ENCODE measurements at regions not wholly inside any gene's neighbourhood (a gene's known extent, or its start where the extent isn't known, plus 50 kb on each side); places are given as distances from the start of the nearest gene placed in this dataset.

DNA sequence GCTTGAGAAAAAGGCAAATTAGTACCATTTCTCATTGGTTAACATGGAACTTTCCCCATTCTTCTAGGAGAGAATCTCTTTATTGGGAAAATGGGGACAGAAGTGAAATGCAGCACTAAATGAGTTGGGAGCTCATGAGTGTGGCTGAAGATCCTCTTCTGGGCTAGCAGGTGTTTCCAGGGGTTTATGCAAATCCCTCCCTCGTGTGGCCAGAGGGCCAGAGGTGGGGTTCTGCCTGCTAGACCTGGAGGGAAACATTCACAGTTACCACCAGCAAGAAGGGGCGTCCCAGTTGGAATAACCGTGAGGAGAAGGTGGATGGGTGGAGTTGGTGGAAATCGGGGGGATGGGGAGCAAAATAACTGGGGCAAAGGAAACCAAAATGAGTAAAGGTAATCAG is 235.9 kb downstream of the KLF6 start:
- no peak for DNase-seq (ENCODE audit: low read depth in 2 of 3, low spot score in 2 of 3)

DNA sequence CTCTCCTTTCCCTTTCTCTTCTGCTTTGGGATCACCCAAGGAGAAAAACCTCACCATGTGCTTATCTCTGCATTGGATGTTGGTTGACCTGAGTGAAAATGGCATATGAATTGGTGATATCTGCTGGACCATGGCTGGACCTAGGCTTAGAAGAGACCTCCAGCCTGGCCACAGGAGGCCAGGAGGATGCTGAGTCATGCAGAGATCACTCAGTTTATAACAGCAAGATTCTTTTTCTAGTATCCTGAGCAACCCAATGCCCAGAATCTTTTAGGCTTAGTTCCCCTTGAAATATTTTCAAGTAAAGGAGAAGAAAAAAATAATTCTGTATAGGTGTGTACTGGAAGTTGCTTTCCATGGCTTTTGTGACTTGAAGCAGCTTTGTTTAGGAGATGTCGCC is 236.3 kb downstream of the KLF6 start:
- no peak for DNase-seq (ENCODE audit: low read depth in 2 of 3, low spot score in 2 of 3)

DNA sequence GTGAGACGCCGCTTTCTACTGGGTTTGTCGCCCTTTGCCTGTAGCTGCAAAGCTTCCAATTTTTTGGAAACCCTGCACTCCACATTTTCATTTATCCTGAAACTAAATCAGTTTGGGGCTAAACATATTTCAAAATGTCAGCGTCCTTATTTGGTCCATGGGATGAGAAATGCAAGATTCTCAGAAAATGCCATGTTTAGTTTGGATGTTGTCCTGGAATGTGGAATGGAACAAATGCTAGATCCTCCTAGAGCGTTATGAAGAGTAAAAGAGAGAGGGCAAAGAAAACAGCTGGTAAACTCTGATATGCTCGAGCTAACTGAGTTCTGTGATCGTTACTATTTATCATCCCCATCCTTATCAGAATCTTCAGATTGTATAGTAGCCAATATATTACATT is 236.9 kb downstream of the KLF6 start:
- no peak for DNase-seq (ENCODE audit: low read depth in 2 of 3, low spot score in 2 of 3)

DNA sequence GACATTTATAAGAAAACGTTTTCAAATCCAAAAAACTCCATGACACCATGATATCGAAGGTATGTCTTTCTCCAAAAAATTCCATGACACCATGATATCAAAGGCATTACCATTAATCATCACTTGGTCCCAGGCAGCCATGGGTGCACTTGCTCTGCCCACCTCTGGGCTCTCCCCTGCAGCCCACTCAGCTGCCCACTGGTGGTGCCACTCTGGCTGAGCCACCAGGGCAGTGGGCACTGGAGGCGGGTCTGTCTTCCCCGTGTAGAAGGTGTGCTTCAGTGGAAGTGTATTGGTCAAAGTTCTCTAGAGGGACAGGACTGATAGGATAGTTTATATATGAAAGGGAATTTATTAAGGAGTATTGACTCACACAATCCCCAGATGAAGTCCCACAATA is 240.4 kb downstream of the KLF6 start:
- DNase-seq (ENCODE audit: low read depth in 2 of 3, low spot score in 2 of 3) = no peak

DNA sequence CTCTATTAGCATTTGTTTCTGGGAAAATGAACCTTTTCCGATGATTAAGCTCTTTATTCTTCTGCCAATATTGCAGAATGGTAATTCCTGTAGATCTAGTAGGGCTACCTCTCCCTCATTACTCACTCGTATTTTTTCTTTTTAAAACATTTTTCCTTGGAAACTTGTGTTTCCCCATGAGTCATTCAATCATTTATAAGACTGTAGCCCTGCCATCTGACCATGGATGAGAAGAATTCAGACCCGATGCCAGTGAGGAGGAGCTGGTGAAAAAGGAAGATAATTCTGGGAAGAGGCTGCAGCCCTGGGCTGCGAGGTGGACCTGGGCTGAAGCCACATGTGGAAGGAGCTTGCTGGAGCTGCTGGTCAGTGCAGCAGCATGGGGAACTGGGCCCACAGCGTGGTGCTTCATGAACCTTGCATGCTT is 242.8 kb downstream of the KLF6 start:
- DNase-seq (ENCODE audit: low read depth in 2 of 3, low spot score in 2 of 3) = no peak

DNA sequence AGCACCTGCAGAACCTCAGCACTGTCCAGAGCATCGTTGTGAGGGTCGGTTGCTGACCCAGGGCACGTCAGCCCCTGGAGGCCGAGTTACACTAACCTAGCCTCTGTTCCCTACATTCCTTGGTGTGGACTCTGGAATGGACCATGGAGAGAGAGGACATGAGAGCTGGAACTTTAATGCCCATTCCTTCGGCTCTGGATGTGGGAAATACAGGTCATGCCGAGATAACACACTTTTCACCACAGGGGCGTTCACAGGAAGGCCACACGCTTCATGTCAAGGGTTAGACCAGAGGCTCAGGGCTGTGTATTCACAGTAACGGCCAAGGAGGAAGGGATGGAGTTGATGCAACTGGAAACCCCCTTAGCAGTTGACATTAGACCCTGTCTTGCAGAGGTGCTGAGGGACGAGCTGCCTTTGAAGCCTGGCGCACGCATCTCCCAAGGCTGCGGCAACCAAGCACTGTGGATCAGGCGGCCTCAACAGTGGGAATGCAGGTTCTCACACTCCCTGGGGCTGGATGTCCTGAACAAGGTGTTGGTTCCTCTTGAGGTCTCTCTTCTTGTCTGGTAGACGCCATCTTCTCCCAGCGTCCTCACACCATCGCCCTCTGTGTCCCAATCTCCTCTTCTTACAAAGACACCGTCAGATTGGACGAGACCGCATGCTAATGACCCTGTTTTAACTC is 245.2 kb downstream of the KLF6 start:
- no peak for DNase-seq (ENCODE audit: low read depth in 2 of 3, low spot score in 2 of 3)

DNA sequence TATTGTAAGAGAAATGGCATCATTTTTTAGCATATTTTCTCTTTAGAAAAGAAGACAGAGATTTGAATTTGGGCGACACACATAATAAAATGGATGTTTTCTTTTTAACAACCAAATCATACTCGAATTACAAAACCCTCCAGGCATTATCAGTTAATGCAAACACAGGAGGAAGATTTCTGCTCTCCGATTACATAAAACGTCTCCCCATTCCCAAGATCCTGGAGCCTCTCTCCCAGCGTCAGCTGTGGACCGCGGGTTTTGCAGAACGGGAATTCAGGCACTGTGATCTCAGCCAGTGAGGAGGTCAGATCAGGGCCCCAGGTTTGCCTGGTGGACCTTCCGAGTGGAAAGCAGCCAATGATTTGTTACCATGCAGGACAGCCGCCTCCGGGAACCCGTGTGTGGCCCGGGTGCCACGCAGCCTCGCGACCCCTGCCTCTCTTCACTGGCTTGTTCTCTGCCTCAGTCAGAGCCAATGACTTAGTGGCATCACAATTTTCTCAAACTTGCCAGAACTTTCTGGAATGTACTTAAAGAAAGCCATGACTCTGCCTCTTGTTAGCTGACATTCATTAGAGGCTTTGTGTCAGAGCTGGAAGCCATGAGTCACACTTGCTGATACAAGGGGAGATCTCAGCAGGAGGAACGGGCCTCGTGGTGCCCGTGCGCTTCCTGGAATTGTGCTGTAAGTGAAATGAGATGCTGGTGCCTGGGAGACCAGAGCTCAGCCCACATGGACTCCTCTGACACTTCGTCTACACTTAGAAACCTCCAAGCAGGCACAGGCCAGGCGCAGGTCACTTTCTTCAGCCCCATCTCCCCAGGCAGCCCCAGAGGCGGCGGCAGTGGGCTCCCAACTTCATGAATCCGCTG is 246.1 kb downstream of the KLF6 start:
- DNase-seq (ENCODE audit: low read depth in 2 of 3, low spot score in 2 of 3) = no peak

DNA sequence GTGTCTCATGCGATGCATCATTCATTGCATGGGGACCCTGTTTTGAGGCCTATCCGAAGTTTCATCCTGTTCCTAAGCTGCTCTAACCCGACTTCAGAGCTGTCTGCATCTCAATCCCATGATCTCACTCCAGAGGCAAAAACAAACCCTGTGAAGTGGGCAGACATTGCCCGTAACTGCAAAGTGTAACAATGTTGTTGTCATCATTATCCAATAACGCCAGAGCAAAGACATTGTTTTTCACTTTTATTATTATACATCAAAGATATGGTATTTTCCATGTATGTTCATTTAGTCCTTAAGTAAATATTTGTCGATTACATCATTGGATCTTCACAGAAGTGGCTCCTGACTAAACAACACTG is 246.7 kb downstream of the KLF6 start:
- no peak for DNase-seq (ENCODE audit: low read depth in 2 of 3, low spot score in 2 of 3)

DNA sequence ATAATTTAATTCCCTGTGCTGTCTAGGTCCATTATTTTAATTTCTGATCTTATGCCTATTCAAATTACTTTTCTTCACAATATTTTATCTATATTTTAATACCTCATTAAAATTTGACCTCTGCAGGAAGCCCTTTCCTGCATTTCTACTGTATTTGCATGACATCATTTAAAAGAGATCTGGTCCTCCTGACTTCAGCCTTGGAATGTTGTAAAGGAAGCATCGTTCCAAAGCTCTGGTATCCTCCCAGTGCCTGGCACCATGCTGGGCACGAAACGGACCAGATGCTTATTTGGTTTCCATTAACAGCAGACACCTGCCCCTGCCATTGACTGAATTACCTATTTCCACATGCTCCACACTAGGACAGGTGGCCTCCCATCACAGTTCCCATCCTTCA is 247.5 kb downstream of the KLF6 start:
- no peak for DNase-seq (ENCODE audit: low read depth in 2 of 3, low spot score in 2 of 3)

DNA sequence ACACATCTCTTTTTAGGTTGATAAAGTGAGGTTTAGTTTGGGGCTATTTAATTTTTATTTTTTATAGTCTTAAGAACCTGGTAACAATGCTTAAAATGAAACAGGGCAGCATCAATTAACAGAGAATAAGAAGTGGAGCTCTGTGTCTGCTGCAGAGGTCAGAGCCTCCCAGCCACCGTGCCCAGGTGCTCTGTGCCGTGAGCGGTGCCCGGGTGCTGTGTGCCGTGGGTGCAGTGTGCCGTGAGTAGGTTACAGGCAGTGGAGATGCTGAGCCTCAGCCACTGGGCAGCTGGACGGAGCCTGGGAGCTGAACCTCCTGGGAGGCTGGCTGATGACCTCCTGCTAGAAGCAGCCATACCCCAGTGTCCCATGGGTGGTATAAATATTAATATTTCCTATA is 250.0 kb downstream of the KLF6 start:
- no peak for DNase-seq (ENCODE audit: low read depth in 2 of 3, low spot score in 2 of 3)

DNA sequence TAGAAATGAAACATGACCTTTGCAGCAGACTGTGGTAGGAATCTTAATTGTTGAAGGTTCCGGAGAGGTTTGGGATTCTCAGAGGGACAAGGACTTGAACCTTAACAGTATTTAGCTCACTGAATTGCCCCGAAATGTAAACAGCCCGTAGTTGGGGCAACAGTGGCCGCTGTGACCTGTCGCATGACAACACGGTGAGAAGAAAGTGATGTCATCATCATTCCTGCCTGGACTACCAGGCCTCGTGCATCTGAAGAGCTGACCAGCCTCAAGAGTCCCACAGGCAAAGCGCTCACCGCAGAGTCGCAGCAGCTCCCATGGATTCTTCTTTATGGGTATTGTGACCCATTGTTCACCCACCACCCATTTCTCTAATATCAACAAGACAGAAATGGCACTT is 250.6 kb downstream of the KLF6 start:
- DNase-seq (ENCODE audit: low read depth in 2 of 3, low spot score in 2 of 3) = no peak

DNA sequence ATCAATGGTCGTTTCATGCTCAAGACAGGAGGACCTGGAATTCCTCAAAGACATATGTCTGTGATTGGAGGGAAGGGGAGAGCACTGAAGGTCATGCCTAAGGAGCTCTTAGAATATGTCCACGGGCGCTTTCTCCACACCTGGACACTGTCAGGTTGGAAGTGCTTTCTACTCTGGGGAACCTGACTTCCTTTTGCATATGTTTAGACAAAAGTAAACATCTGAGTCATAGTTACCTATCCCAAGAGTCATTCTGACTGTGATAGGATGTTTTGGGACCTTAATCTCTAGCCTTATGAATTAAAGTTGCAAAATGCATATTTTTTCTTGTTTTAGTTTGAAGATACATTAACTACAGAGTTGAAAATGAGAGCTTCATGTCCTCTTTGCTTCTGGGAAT is 251.7 kb downstream of the KLF6 start:
- DNase-seq (ENCODE audit: low read depth in 2 of 3, low spot score in 2 of 3) = no peak

DNA sequence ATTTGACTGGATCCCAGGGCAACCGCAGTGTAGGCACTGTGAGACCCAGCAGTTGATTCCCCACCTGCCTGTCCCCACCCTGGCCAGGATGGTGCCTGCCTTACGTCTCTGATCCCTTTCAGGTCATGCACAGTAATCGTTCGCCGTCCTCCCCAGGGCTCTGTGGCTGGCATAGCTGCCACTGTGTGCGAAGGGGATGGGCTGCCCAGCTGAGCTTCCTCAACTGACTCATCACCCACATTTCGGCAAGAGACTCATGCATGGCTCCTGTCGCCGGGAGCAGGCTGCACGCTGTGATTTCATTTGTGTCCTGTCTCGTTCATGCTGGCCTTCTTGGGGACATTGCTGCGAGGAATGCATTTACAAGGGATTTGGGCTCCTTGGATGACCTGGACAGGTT is 252.4 kb downstream of the KLF6 start:
- no peak for DNase-seq (ENCODE audit: low read depth in 2 of 3, low spot score in 2 of 3)

DNA sequence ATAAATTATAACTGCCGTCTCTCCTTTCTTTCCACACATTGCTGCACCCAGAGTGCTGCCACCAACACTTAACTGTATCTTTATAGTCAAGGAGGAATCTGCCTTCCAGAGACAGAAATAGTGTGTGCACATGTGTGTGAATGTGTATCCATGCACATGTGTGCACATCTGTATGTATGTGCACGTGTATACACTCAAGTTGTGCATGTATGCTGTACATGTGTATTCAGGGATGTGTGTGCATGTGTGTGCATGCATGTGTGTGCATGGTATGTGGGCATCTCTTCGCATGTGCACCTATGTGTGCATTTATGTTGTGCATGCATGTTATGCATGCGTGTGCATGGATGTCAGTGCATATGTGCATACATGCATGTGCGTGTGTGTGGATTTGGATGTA is 253.3 kb downstream of the KLF6 start:
- DNase-seq (ENCODE audit: low read depth in 2 of 3, low spot score in 2 of 3) = no peak

DNA sequence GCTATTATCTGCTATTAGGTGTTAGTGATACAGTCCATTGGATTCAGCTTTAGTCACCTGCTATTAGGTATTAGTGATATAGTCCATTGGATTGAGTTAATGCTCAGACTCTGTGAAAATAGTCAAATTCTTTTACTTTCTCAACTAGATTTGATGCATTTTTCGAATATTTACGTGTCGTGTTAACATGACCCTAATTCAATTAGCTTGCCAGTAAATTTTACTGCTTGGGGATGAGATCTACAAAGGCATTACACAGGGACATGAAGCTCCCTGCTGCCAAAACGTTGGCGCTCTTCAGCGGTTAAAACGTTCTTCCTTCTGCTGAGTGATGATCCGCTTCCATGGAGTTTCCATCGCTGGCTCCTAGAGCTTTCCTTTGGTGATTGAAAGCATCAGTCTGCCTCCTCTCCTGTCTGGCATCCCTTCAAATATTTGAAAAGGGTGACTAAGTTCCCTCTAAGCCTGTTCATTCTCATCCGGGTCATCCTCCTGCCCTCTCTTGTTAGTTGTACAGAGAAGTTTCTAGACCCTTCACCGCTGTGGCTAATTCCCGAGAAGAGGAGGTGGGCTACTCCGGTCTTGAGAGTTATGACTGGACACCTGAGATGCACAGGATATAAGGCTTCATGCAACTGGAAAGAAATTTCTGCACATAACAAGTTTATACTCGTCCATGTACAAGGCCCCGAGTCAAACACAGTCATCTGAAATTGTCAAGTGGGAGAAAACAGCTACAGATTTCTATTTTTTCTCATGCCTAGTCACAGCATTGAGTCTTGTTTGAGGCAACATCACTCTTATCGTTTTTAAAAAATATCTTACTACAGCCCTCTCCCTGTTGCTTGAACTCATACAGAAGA is 254.0 kb downstream of the KLF6 start:
- DNase-seq (ENCODE audit: low read depth in 2 of 3, low spot score in 2 of 3) = no peak

DNA sequence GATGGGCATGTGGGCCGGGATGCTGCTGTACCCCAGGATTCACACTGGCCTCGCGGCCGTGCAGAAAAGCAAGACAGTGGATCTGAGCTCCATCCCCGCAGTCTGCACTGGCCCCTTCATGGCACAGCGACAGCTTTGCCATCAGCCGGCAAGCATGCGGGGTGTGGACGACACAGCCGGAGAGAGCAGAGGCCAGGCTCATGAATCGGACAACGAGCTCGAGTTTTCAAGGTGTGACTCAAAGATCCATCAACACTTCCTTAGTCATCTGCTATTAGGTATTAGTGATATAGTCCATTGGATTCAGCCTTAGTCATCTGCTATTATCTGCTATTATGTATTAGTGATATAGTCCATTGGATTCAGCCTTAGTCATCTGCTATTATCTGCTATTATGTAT is 254.7 kb downstream of the KLF6 start:
- no peak for DNase-seq (ENCODE audit: low read depth in 2 of 3, low spot score in 2 of 3)

DNA sequence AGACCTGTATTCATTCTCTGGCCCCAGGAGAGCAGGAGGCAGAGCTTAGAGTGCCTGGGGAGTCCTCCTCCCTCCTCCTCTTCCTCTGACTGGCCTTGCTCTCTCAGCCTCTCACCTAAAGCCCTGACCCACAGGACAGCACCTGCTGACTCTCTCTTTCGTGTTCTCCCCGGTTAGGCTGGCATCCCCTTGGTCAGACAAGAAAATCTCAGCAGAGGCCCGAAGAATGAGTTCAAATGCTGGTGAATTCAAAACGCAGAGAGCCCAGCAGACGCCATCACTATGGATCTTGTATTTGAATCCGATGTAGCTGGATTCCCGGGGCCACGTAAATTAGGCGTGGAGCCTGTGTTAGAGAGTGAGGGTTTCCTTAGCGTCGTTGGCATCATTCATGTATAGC is 255.3 kb downstream of the KLF6 start:
- DNase-seq (ENCODE audit: low read depth in 2 of 3, low spot score in 2 of 3) = no peak

DNA sequence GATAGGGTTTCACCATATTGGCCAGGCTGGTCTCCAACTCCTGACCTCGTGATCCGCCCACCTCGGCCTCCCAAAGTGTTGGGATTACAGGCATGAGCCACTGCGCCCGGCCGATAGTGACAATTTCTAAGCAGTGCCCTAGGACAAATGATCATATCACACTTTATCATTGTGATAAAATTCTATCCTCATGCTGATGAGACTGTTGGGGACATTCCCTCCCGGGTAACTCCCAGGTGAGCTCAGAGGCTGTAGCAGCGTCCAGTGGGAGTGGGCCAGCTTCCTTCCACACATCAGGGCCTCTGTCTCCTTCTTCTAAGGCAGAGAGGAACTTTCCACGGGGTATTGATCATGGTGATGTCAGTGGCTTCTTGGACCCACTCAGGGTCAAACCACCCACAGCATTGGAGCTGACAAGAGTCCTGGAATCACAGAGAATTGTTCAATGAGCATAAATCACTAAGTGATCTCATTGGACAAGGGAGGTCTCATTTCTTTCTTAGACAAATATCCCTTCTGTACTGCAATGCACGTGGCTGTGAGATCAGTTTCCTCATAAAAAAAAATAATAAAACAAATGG is 256.1 kb downstream of the KLF6 start:
- no peak for DNase-seq (ENCODE audit: low read depth in 2 of 3, low spot score in 2 of 3)

DNA sequence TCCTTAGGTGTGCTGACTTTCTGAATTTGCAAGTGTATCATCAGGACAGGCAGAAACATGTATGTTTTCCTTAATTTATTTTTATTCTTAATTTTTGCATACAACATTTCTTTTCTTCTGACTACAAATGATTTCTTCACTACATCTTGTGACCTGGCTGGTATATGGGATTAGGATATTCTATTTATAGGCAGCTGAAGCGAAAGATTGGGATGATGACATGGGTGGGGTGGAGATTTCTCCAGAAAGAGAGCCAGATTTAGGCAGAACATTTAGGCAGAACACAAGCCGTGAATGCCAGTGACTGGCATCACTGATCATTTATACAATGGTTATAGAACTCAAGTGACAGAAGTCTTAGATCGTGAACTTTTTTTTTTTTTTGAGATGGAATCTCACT is 256.7 kb downstream of the KLF6 start:
- DNase-seq (ENCODE audit: low read depth in 2 of 3, low spot score in 2 of 3) = no peak

DNA sequence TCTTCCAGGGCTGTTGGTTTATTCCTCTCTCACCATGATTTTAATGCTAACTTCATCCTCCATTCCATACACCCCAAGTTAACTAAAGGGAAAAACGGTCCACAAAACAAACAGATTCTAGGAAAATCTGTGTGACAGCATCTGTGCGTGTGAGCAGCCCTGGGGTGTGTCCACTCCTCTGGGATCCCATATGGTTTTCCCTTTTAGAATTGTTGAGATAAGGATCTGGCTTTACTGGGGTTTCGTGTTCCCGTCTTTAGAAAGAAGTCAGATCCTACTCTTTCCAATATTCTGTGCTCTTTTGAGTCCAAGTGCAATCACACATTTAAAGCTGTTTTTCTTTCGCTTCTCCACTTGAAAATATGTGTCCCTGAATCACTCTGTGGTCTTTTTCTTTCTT is 257.1 kb downstream of the KLF6 start:
- no peak for DNase-seq (ENCODE audit: low read depth in 2 of 3, low spot score in 2 of 3)

DNA sequence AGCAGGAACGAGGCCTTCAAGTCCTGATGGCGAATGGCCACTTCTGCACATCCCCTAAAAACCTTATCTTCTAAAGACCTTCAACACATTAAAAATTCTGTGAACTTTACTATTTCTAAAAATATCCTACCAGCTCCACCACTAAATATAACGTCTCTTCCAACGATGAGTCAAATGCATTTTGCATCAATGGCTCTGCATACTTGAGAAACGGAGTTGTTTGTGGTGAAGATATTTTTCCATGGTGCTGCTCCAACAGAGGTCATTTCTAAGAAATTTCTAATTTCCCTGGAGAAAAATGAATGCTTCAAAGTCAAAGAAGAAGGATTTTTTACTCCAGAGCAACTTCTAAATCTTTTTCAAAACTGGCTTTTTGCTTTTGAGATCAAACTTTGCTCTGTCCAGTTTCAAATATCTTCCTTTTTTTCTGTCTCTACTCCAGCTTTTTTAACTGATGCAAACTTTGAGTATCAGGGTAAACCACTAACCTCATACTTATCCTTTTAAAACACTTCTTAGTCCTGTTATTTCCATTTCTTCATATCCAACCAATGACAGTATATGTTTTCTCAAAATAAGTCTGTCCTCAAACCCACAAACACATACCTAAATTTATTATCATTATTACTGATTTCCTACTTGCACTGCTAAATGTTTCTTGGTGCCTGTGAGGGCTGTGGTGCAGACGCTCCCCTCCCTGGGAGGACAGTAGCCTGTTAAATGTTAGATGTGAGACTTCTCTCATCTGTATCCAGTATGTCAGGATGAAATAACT is 258.1 kb downstream of the KLF6 start:
- DNase-seq (ENCODE audit: low read depth in 2 of 3, low spot score in 2 of 3) = no peak

Data from activated CD8-positive, alpha-beta memory T cell treated with anti-CD3 and anti-CD28 coated beads for 48 hours (primary cell).